HCT116 (cell line): ENCODE measurements at regions not wholly inside any gene's neighbourhood (a gene's known extent, or its start where the extent isn't known, plus 50 kb on each side); places are given as distances from the start of the nearest gene placed in this dataset.

Source experiments
- ATF3 ChIP-seq: IDR thresholded peaks from 2 replicates; pipeline ENCODE4 v1.6.1; 2012
- CBX3 ChIP-seq: IDR thresholded peaks from 2 replicates; pipeline ENCODE4 v1.6.1; 2012; ENCODE audit warnings: low read depth
- CTCF ChIP-seq, 3 experiments: fragments of 200-600 bp in 1 of 3; sonication (generic) in 1 of 3; IDR thresholded peaks in 2 of 3; conservative IDR thresholded peaks in 1 of 3; 2 replicates each; pipeline ENCODE4 v1.5.1; 2012 to 2017; ENCODE audit warnings: low read depth in 2 of 3, low read length in 2 of 3, antibody characterized with exemption in 1 of 3, borderline replicate concordance in 1 of 3, control low read depth in 1 of 3, mild to moderate bottlenecking in 1 of 3, mixed read lengths in 1 of 3, mixed run types in 1 of 3, moderate library complexity in 1 of 3; ENCODE audit not compliant: insufficient read depth in 1 of 3
- EZH2 ChIP-seq: fragments of 200-600 bp; sonication (generic); IDR thresholded peaks from 2 replicates; pipeline ENCODE4 v1.6.1; 2017; ENCODE audit warnings: antibody characterized with exemption, mixed run types
- EZH2phosphoT487 ChIP-seq: fragments of 200-600 bp; IDR thresholded peaks from 2 replicates; pipeline ENCODE4 v1.6.1; 2018; ENCODE audit warnings: antibody characterized with exemption, borderline replicate concordance
- MAX ChIP-seq: IDR thresholded peaks from 2 replicates; pipeline ENCODE4 v1.6.1; 2012
- POLR2A ChIP-seq: IDR thresholded peaks from 2 replicates; pipeline ENCODE4 v1.7.0; 2011; ENCODE audit warnings: borderline replicate concordance; ENCODE audit not compliant: insufficient read depth, insufficient read length; ENCODE audit errors: extremely low read depth
- POLR2AphosphoS5 ChIP-seq: IDR thresholded peaks from 2 replicates; pipeline ENCODE4 v1.6.1; 2011; ENCODE audit warnings: mild to moderate bottlenecking, low read depth, low read length, moderate library complexity
- REST ChIP-seq: IDR thresholded peaks from 2 replicates; pipeline ENCODE4 v1.6.1; 2012; ENCODE audit warnings: low read depth
- SIN3A ChIP-seq: IDR thresholded peaks from 2 replicates; pipeline ENCODE4 v1.6.1; 2012; ENCODE audit warnings: low read depth
- SP1 ChIP-seq: IDR thresholded peaks from 2 replicates; pipeline ENCODE4 v1.6.1; 2012; ENCODE audit warnings: low read depth
- YY1 ChIP-seq: IDR thresholded peaks from 2 replicates; pipeline ENCODE4 v1.6.1; 2011; ENCODE audit warnings: low read length, low read depth, moderate library complexity, mild to moderate bottlenecking; ENCODE audit not compliant: insufficient replicate concordance; ENCODE audit errors: extremely low read depth
- ZBTB33 ChIP-seq: IDR thresholded peaks from 2 replicates; pipeline ENCODE4 v1.6.1; 2011; ENCODE audit warnings: mild to moderate bottlenecking, low read length, moderate library complexity; ENCODE audit not compliant: insufficient replicate concordance; ENCODE audit errors: extremely low read depth
- ZNF274 ChIP-seq: fragments of 200-500 bp; sonication (Bioruptor generic); IDR thresholded peaks from 2 replicates; pipeline ENCODE4 v1.6.1; 2014; ENCODE audit warnings: mild to moderate bottlenecking, low read depth, low read length, inconsistent platforms

- TF ChIP-seq EZH2phosphoT487, result no peak
- TF ChIP-seq CTCF (IDR thresholded peaks at IDR 0.05 in 2 of 3, conservative IDR thresholded peaks at IDR 0.05 in 1 of 3; ENCODE audit: borderline replicate concordance in 1 of 3, insufficient read depth in 1 of 3, low read depth in 2 of 3, low read length in 2 of 3), result no peak
- TF ChIP-seq ZNF274, result no peak
- no peak for TF ChIP-seq POLR2A
- TF ChIP-seq YY1, result no peak
- no peak for TF ChIP-seq EZH2
- TF ChIP-seq ZBTB33, result no peak
- TF ChIP-seq SIN3A, result no peak
- TF ChIP-seq MAX, result no peak
- no peak for TF ChIP-seq REST
- no peak for TF ChIP-seq SP1
- TF ChIP-seq POLR2AphosphoS5, result no peak
- TF ChIP-seq ATF3, result no peak
- TF ChIP-seq CBX3, result no peak
Observed at GRCh38 chr2:239630618-239631286, 229.9 kb upstream of the HDAC4 start.
